Stomach (tissue), 4 donors: ENCODE measurements at regions not wholly inside any gene's neighbourhood (a gene's known extent, or its start where the extent isn't known, plus 50 kb on each side); places are given as distances from the start of the nearest gene placed in this dataset.
"Not testable (repeated sequence)": the region's sequence is repeated elsewhere in the genome, so short reads cannot be mapped to it uniquely, and the experiment has no call there.

ENCODE experiments used
- CTCF ChIP-seq, 7 experiments: fragments of 450-650 bp in 4 of 7; fragments of 200-600 bp in 3 of 7; sonication (generic) in 3 of 7; IDR thresholded peaks; one replicate each; pipeline ENCODE4 v1.5.1; 2016 to 2019; ENCODE audit warnings: antibody characterized with exemption in 7 of 7, control low read depth in 2 of 7, mild to moderate bottlenecking in 1 of 7
- EP300 ChIP-seq: sonication (generic); formaldehyde crosslinking; IDR thresholded peaks from one replicate; pipeline ENCODE4 v1.6.1; 2017; ENCODE audit warnings: antibody characterized with exemption
- POLR2A ChIP-seq, 4 donors: fragments of 450-650 bp; IDR thresholded peaks; one replicate each; pipeline ENCODE4 v1.6.1; 2016; ENCODE audit warnings: antibody characterized with exemption in 4 of 4, control low read depth in 2 of 4, mild to moderate bottlenecking in 1 of 4, moderate library complexity in 1 of 4
- POLR2AphosphoS5 ChIP-seq, 3 donors: sonication (generic); formaldehyde crosslinking; IDR thresholded peaks; one replicate each; pipeline ENCODE4 v1.6.1; 2016; ENCODE audit warnings: antibody characterized with exemption in 3 of 3

- TF ChIP-seq CTCF (IDR thresholded peaks at IDR 0.05); POLR2A (IDR thresholded peaks at IDR 0.05); EP300; POLR2AphosphoS5 (IDR thresholded peaks at IDR 0.05): not testable (repeated sequence)
Measured at GRCh38 chr2:224091671-224092070, 52.6 kb upstream of the SERPINE2 start.
